ENCODE measurements at regions not wholly inside any gene's neighbourhood (a gene's known extent, or its start where the extent isn't known, plus 50 kb on each side); places are given as distances from the start of the nearest gene placed in this dataset.

DNA sequence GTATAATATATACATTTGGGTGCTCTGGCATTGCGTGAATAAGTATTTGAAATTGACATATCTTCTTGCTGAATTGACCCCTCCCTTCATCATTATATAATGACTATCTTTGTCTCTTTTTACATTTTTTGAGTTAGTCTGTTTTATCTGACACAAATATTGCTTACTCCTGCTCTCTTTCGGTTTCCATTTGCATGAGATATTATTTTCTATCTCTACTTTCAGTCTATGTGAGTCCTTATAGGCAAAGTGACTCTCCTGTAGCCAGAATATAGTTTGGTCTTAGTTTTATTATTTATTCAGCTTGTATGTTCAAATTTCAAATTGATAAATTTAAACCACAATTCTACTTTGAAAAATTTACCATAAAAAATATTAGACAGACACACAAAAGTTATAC lies 491.0 kb downstream of the NAV3 start:
- WGBS, 2 donors: 85 to 89% methylated on average over 2 of the region's 2 CpGs
- Histone ChIP-seq H3K9me3 (no peaks in the 10 kb centered on the region), H3K27ac (no peak overlapping the region), H3K4me1 (no peaks in the 10 kb centered on the region), H3K27me3 (no peaks in the 10 kb centered on the region), H3K36me3 (no peaks in the 10 kb centered on the region), H3K4me3 (no peak overlapping the region)
- TF ChIP-seq CTCF (IDR thresholded peaks at IDR 0.05) (no peak), POLR2A (IDR thresholded peaks at IDR 0.05) (no peak), EP300 (IDR thresholded peaks at IDR 0.05) (no peak)
- DNase-seq (ENCODE audit: low spot score in 2 of 2): no peak

GRCh38 chr12:78323226-78323625 lies 492.5 kb downstream of the NAV3 start:
- Histone ChIP-seq H3K4me1 (no peaks in the 10 kb centered on the region), H3K4me3 (no peak overlapping the region), H3K36me3 (no peaks in the 10 kb centered on the region), H3K27ac (no peak overlapping the region), H3K27me3 (no peaks in the 10 kb centered on the region), H3K9me3 (no peaks in the 10 kb centered on the region)
- no peak for DNase-seq (ENCODE audit: low spot score in 2 of 2)
- TF ChIP-seq EP300 (IDR thresholded peaks at IDR 0.05) (no peak), POLR2A (IDR thresholded peaks at IDR 0.05) (no peak), CTCF (IDR thresholded peaks at IDR 0.05) (no peak)

DNA sequence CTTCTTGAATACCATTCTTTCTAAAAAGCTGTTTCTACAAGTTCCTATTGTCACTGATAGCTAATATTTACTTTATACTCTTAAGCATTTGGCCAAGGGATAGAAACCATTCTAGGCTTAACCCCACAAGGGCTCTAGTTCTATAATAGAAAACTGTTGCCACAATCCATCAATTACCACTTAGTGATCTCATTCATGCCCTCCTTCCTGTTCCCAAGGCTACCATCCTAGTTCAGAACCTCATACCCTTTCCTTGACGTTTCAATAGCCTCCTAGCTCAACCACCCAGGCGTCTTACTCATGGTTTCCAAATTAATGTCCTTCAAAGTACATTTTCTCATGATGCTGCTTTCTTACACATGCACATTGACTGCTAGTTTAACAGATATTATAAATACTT lies 493.5 kb downstream of the NAV3 start:
- H3K9me3 ChIP-seq: no peaks in the 10 kb centered on the region
- H3K4me1 ChIP-seq: no peaks in the 10 kb centered on the region
- no peak overlapping the region for H3K27ac ChIP-seq
- H3K36me3 ChIP-seq: no peaks in the 10 kb centered on the region
- H3K4me3 ChIP-seq: no peak overlapping the region
- no peak for DNase-seq (ENCODE audit: low spot score in 2 of 2)
- TF ChIP-seq EP300 (IDR thresholded peaks at IDR 0.05) (no peak), CTCF (IDR thresholded peaks at IDR 0.05) (no peak), POLR2A (IDR thresholded peaks at IDR 0.05) (no peak)
- 53 to 61% methylated on average over 2 of the region's 2 CpGs for WGBS, 2 donors
- no peaks in the 10 kb centered on the region for H3K27me3 ChIP-seq

- Histone ChIP-seq H3K4me3 (no peak overlapping the region), H3K27ac (no peak overlapping the region), H3K27me3 (no peaks in the 10 kb centered on the region), H3K36me3 (no peaks in the 10 kb centered on the region), H3K4me1 (no peaks in the 10 kb centered on the region), H3K9me3 (no peaks in the 10 kb centered on the region)
- no peak for TF ChIP-seq CTCF (IDR thresholded peaks at IDR 0.05)
- TF ChIP-seq POLR2A (IDR thresholded peaks at IDR 0.05): no peak
- TF ChIP-seq EP300 (IDR thresholded peaks at IDR 0.05): no peak
- 87 to 93% methylated on average over 4 of the region's 4 CpGs for WGBS, 2 donors
- DNase-seq (ENCODE audit: low spot score in 2 of 2): no peak
Observed at GRCh38 chr12:78328524-78328923, 497.8 kb downstream of the NAV3 start.

- Histone ChIP-seq H3K4me3 (no peak overlapping the region), H3K9me3 (no peaks in the 10 kb centered on the region), H3K36me3 (no peaks in the 10 kb centered on the region), H3K27me3 (no peaks in the 10 kb centered on the region), H3K27ac (no peak overlapping the region), H3K4me1 (no peaks in the 10 kb centered on the region)
- no peak for TF ChIP-seq CTCF (IDR thresholded peaks at IDR 0.05)
- no peak for TF ChIP-seq EP300 (IDR thresholded peaks at IDR 0.05)
- no peak for TF ChIP-seq POLR2A (IDR thresholded peaks at IDR 0.05)
- WGBS, 2 donors: 87 to 90% methylated on average over 1 of the region's 1 CpG
- no peak for DNase-seq (ENCODE audit: low spot score in 2 of 2)
Observed at GRCh38 chr12:78330131-78330530, 499.4 kb downstream of the NAV3 start.
